ENCODE measurements at regions not wholly inside any gene's neighbourhood (a gene's known extent, or its start where the extent isn't known, plus 50 kb on each side); places are given as distances from the start of the nearest gene placed in this dataset.

GRCh38 chr2:147386284-147386683 lies 458.5 kb upstream of the ACVR2A start:
- H3K27ac ChIP-seq (ENCODE audit: extremely low read depth, low read depth, low read length): no peak overlapping the region
- POLR2A ChIA-PET: no interaction called here
- no peaks in the 10 kb centered on the region for H3K36me3 ChIP-seq (ENCODE audit: control insufficient read depth in 2 of 2, insufficient read depth in 1 of 2, low read length in 2 of 2)
- no peaks in the 10 kb centered on the region for H3K9me3 ChIP-seq (ENCODE audit: control insufficient read depth, insufficient read depth, low read depth, low read length)
- H3K4me1 ChIP-seq (ENCODE audit: control insufficient read depth, insufficient read depth, low read length): peaks cover 3% of the 10 kb centered on the region; the same call in 1 of the 2 replicates
- TF ChIP-seq ATF2 (tag by site-specific recombination; IDR thresholded peaks at IDR 0.05; ENCODE audit: low read depth) (peak; percentile 68), ZNF202 (tag by site-specific recombination; IDR thresholded peaks at IDR 0.05; ENCODE audit: borderline replicate concordance) (no peak), ZBTB21 (tag by site-specific recombination; IDR thresholded peaks at IDR 0.05) (peak; percentile 51), ZNF629 (tag by site-specific recombination; IDR thresholded peaks at IDR 0.05) (peak; percentile 66)
- CTCF ChIA-PET: interaction anchor here (0.6 to 0.7 kb wide), 3 partner anchors 8 to 503 kb away, joined by 3 to 4 read pairs (median 4); no protein-coding TSS in a partner anchor
- no peak overlapping the region for H3K4me3 ChIP-seq (ENCODE audit: low read depth, low read length)

- Histone ChIP-seq H3K9me3 (ENCODE audit: control insufficient read depth, insufficient read depth, low read depth, low read length) (no peaks in the 10 kb centered on the region), H3K4me1 (ENCODE audit: control insufficient read depth, insufficient read depth, low read length) (peaks cover 3% of the 10 kb centered on the region; the same call in 1 of the 2 replicates), H3K36me3 (ENCODE audit: control insufficient read depth in 2 of 2, insufficient read depth in 1 of 2, low read length in 2 of 2) (no peaks in the 10 kb centered on the region), H3K27ac (ENCODE audit: extremely low read depth, low read depth, low read length) (no peak overlapping the region), H3K4me3 (ENCODE audit: low read depth, low read length) (no peak overlapping the region)
- ChIA-PET POLR2A (no interaction called here), CTCF (interaction anchor here (0.6 kb wide), 2 partner anchors 151 to 502 kb away, joined by 3 to 4 read pairs; no protein-coding TSS in a partner anchor)
- TF ChIP-seq ZNF211 (tag by site-specific recombination; IDR thresholded peaks at IDR 0.05; ENCODE audit: low read depth) (no peak), ZNF830 (tag by site-specific recombination; IDR thresholded peaks at IDR 0.05; ENCODE audit: low read depth) (no peak), PRDM6 (tag by site-specific recombination; IDR thresholded peaks at IDR 0.05) (no peak), ZNF48 (tag by site-specific recombination; IDR thresholded peaks at IDR 0.05) (no peak), ZNF416 (tag by site-specific recombination; IDR thresholded peaks at IDR 0.05) (no peak), ZSCAN16 (tag by site-specific recombination; IDR thresholded peaks at IDR 0.05) (no peak), SP2 (tag by site-specific recombination; IDR thresholded peaks at IDR 0.05) (no peak), ZNF292 (tag by site-specific recombination; IDR thresholded peaks at IDR 0.05; ENCODE audit: borderline replicate concordance, low read depth) (no peak), KLF9 (tag by site-specific recombination; IDR thresholded peaks at IDR 0.05; ENCODE audit: low read depth) (no peak), KLF17 (tag by site-specific recombination; IDR thresholded peaks at IDR 0.05) (no peak), ZNF521 (tag by site-specific recombination; IDR thresholded peaks at IDR 0.05) (no peak), ZFP37 (tag by site-specific recombination; IDR thresholded peaks at IDR 0.05) (no peak), TCF7L2 (IDR thresholded peaks at IDR 0.05; ENCODE audit: borderline replicate concordance, low read depth, low read length) (no peak), ZNF366 (tag by site-specific recombination; conservative IDR thresholded peaks at IDR 0.05) (no peak), EGR2 (tag by site-specific recombination; IDR thresholded peaks at IDR 0.05; ENCODE audit: low read depth) (no peak), IKZF3 (tag by site-specific recombination; IDR thresholded peaks at IDR 0.05) (no peak)
Measured at GRCh38 chr2:147385600-147385999, 459.2 kb upstream of the ACVR2A start.

All from HEK293 (cell line).